ENCODE measurements at regions not wholly inside any gene's neighbourhood (a gene's known extent, or its start where the extent isn't known, plus 50 kb on each side); places are given as distances from the start of the nearest gene placed in this dataset.

GRCh38 chr5:107296572-107296971 is 374.2 kb downstream of the EFNA5 start:
- TF ChIP-seq, protein P1, sequence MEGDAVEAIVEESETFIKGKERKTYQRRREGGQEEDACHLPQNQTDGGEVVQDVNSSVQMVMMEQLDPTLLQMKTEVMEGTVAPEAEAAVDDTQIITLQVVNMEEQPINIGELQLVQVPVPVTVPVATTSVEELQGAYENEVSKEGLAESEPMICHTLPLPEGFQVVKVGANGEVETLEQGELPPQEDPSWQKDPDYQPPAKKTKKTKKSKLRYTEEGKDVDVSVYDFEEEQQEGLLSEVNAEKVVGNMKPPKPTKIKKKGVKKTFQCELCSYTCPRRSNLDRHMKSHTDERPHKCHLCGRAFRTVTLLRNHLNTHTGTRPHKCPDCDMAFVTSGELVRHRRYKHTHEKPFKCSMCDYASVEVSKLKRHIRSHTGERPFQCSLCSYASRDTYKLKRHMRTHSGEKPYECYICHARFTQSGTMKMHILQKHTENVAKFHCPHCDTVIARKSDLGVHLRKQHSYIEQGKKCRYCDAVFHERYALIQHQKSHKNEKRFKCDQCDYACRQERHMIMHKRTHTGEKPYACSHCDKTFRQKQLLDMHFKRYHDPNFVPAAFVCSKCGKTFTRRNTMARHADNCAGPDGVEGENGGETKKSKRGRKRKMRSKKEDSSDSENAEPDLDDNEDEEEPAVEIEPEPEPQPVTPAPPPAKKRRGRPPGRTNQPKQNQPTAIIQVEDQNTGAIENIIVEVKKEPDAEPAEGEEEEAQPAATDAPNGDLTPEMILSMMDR (IDR thresholded peaks at IDR 0.05; ENCODE audit: low read depth, low read length, missing input control) = no peak
- TF ChIP-seq ATF3 (IDR thresholded peaks at IDR 0.05) (no peak), EGR1 (IDR thresholded peaks at IDR 0.05; ENCODE audit: low read depth in 2 of 2) (no peak), TAF1 (conservative IDR thresholded peaks at IDR 0.05) (no peak), YY1 (IDR thresholded peaks at IDR 0.05) (no peak), ZBTB33 (IDR thresholded peaks at IDR 0.05) (no peak)

Measured in liver (tissue), 3 donors.